ENCODE measurements at regions not wholly inside any gene's neighbourhood (a gene's known extent, or its start where the extent isn't known, plus 50 kb on each side); places are given as distances from the start of the nearest gene placed in this dataset.
"Not testable (repeated sequence)": the region's sequence is repeated elsewhere in the genome, so short reads cannot be mapped to it uniquely, and the experiment has no call there.

- H3K4me3 Mint-ChIP-seq = no peak overlapping the region
- peaks cover 0 to 18% (median 0%) of the 10 kb centered on the region in 3 donors for H3K9me3 ChIP-seq (ENCODE audit: control extremely low read depth in 1 of 3, control insufficient read depth in 2 of 3, insufficient read depth in 1 of 3, low read length in 2 of 3)
- H3K79me2 ChIP-seq (ENCODE audit: control insufficient read depth, insufficient read depth, low read length) = no peaks in the 10 kb centered on the region
- CTCF ChIA-PET = no interaction called here
- no peak for ATAC-seq (ENCODE audit: low read depth)
- H3K4me1 ChIP-seq (ENCODE audit: control insufficient read depth in 2 of 2, insufficient read depth in 2 of 2, low read length in 2 of 2) = no peaks in the 10 kb centered on the region
- no peak overlapping the region for H2AFZ ChIP-seq (ENCODE audit: insufficient read depth, low read depth, low read length, poor library complexity, severe bottlenecking)
- no peak overlapping the region for H3K27ac ChIP-seq (ENCODE audit: low read length in 2 of 2)
- no peak overlapping the region for H3K4me3 ChIP-seq (ENCODE audit: control extremely low read depth in 1 of 5, extremely low read depth in 1 of 5, insufficient read depth in 1 of 5, low read depth in 2 of 5, low read length in 4 of 5)
- no peaks in the 10 kb centered on the region for H3K27me3 Mint-ChIP-seq
- H3K4me2 ChIP-seq (replicated peaks; ENCODE audit: low read depth, low read length, poor library complexity, severe bottlenecking) = no peak overlapping the region
- no peaks in the 10 kb centered on the region for H3K36me3 ChIP-seq (replicated peaks in 1 of 2; ENCODE audit: control extremely low read depth in 1 of 2, control insufficient read depth in 1 of 2, extremely low read depth in 1 of 2, insufficient read depth in 2 of 2, low read length in 1 of 2)
- POLR2A ChIA-PET = no interaction called here
- no peaks in the 10 kb centered on the region for H3K27me3 ChIP-seq (replicated peaks in 1 of 4; ENCODE audit: control extremely low read depth in 1 of 4, control insufficient read depth in 3 of 4, insufficient read depth in 4 of 4, low read length in 3 of 4)
- no peak overlapping the region for H3K27ac Mint-ChIP-seq
- 98% methylated on average over 20 of the region's 20 CpGs for whole genome bisulfite sequencing (ENCODE audit: insufficient coverage)
- intact Hi-C loops (cut with micrococcal nuclease) = no loop called here
- H4K20me1 ChIP-seq (ENCODE audit: control insufficient read depth, insufficient read depth, low read length, poor library complexity, severe bottlenecking) = no peaks in the 10 kb centered on the region
- no peak overlapping the region for H3K9ac ChIP-seq (ENCODE audit: low read length)
- H3K4me1 Mint-ChIP-seq = no peaks in the 10 kb centered on the region
- no peaks in the 10 kb centered on the region for H3K9me3 Mint-ChIP-seq (ENCODE audit: insufficient read depth)
- TF ChIP-seq CTCF (IDR thresholded peaks at IDR 0.05) (no peak), EZH2 (IDR thresholded peaks at IDR 0.05; ENCODE audit: borderline replicate concordance, insufficient read depth, low read depth, low read length, poor library complexity, severe bottlenecking) (no peak)
- DNase-seq = no peak
Measured at GRCh38 chr3:15877813-15878212, 80.0 kb upstream of the ANKRD28 start.

- H3K4me3 ChIP-seq (ENCODE audit: control extremely low read depth in 1 of 5, extremely low read depth in 1 of 5, insufficient read depth in 1 of 5, low read depth in 2 of 5, low read length in 4 of 5); H3K9me3 Mint-ChIP-seq (ENCODE audit: insufficient read depth); H3K79me2 ChIP-seq (ENCODE audit: control insufficient read depth, insufficient read depth, low read length); H3K9ac ChIP-seq (ENCODE audit: low read length); H3K27me3 Mint-ChIP-seq; H3K36me3 ChIP-seq (replicated peaks in 1 of 2; ENCODE audit: control extremely low read depth in 1 of 2, control insufficient read depth in 1 of 2, extremely low read depth in 1 of 2, insufficient read depth in 2 of 2, low read length in 1 of 2); H3K27ac Mint-ChIP-seq; H3K27me3 ChIP-seq (replicated peaks in 1 of 4; ENCODE audit: control extremely low read depth in 1 of 4, control insufficient read depth in 3 of 4, insufficient read depth in 4 of 4, low read length in 3 of 4); H3K4me1 Mint-ChIP-seq; ATAC-seq (ENCODE audit: low read depth); POLR2A ChIA-PET; intact Hi-C loops (cut with micrococcal nuclease); H3K27ac ChIP-seq (ENCODE audit: low read length in 2 of 2); DNase-seq; H4K20me1 ChIP-seq (ENCODE audit: control insufficient read depth, insufficient read depth, low read length, poor library complexity, severe bottlenecking); H2AFZ ChIP-seq (ENCODE audit: insufficient read depth, low read depth, low read length, poor library complexity, severe bottlenecking); H3K4me1 ChIP-seq (ENCODE audit: control insufficient read depth in 2 of 2, insufficient read depth in 2 of 2, low read length in 2 of 2); H3K4me2 ChIP-seq (replicated peaks; ENCODE audit: low read depth, low read length, poor library complexity, severe bottlenecking); CTCF ChIA-PET; H3K4me3 Mint-ChIP-seq: not testable (repeated sequence)
- 96% methylated on average over 3 of the region's 3 CpGs for WGBS (ENCODE audit: insufficient coverage)
- peaks cover 0 to 18% (median 0%) of the 10 kb centered on the region in 3 donors for H3K9me3 ChIP-seq (ENCODE audit: control extremely low read depth in 1 of 3, control insufficient read depth in 2 of 3, insufficient read depth in 1 of 3, low read length in 2 of 3)
Measured at GRCh38 chr3:15879787-15880186, 82.0 kb upstream of the ANKRD28 start.
